Mucosa of descending colon (tissue), 3 donors: ENCODE measurements at regions not wholly inside any gene's neighbourhood (a gene's known extent, or its start where the extent isn't known, plus 50 kb on each side); places are given as distances from the start of the nearest gene placed in this dataset.

Experiments used
- ATAC-seq: fragments of 200-7000 bp; cut with Tn5 transposase; one replicate; pipeline ENCODE4 v1.9.1; 2020; ENCODE audit warnings: mild to moderate bottlenecking, moderate library complexity
- DNase-seq, 3 donors: peaks; one replicate each; pipeline ENCODE4 v3.0.0-alpha.2; 2020
- H3K36me3 ChIP-seq: fragments of 200-600 bp; one replicate; pipeline ENCODE4 v1.8.0; 2021; ENCODE audit warnings: low read depth, mild to moderate bottlenecking
- H3K4me1 ChIP-seq: fragments of 200-600 bp; one replicate; pipeline ENCODE4 v1.8.0; 2021; ENCODE audit warnings: low read depth, mild to moderate bottlenecking
- H3K4me3 ChIP-seq: fragments of 200-600 bp; one replicate; pipeline ENCODE4 v1.8.0; 2021; ENCODE audit warnings: mild to moderate bottlenecking
- H3K9me3 ChIP-seq: fragments of 200-600 bp; one replicate; pipeline ENCODE4 v1.8.0; 2021; ENCODE audit warnings: mild to moderate bottlenecking
- intact Hi-C, 2 donors: fragments of 100-400 bp; cut with DNase I in 1 of 2; cut with micrococcal nuclease in 1 of 2; formaldehyde crosslinking; loops; one replicate each; pipeline versions ENCODE4 v1.11.0 to v1.11.1; 2022; cut with DNase I, micrococcal nuclease
- TF ChIP-seq, protein P1 (sequence below): fragments of 200-600 bp; IDR thresholded peaks from one replicate; pipeline ENCODE4 v1.8.0; 2022; ENCODE audit warnings: antibody characterized with exemption, mild to moderate bottlenecking
- donor health status: DM: no; HTN: no; CAD: no; lungs with moderate emphysema.
- donor health status: DM: no; HTN: no; CAD: no.
- donor health status: DM: no; HTN: yes; CAD: no.

DNA sequence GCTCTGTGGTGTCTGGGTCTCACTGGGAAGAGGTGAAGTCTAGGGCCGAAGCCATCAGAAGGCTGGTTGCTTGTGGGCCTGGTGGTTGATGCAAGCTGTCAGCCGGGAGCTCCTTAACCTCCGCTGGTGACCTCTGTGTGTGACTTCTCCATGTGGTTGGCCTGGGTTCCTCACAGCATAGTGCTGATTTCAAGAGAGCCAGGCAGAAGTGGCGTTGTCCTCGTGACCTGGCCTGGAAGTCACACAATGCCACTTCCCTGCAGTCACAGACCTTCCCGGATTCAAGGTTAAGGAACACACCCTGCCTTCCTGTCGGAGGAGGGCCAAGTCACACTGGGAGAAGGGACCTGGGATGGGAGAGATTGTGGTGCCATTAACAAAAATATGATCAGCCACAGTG, 303.7 kb upstream of the HS6ST1 start:
- TF ChIP-seq, protein P1, sequence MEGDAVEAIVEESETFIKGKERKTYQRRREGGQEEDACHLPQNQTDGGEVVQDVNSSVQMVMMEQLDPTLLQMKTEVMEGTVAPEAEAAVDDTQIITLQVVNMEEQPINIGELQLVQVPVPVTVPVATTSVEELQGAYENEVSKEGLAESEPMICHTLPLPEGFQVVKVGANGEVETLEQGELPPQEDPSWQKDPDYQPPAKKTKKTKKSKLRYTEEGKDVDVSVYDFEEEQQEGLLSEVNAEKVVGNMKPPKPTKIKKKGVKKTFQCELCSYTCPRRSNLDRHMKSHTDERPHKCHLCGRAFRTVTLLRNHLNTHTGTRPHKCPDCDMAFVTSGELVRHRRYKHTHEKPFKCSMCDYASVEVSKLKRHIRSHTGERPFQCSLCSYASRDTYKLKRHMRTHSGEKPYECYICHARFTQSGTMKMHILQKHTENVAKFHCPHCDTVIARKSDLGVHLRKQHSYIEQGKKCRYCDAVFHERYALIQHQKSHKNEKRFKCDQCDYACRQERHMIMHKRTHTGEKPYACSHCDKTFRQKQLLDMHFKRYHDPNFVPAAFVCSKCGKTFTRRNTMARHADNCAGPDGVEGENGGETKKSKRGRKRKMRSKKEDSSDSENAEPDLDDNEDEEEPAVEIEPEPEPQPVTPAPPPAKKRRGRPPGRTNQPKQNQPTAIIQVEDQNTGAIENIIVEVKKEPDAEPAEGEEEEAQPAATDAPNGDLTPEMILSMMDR = no peak
- intact Hi-C loops = no loop called here
- peak; percentile 13 for ATAC-seq
- Histone ChIP-seq H3K4me1 (no peaks in the 10 kb centered on the region), H3K36me3 (no peaks in the 10 kb centered on the region), H3K4me3 (no peak overlapping the region), H3K9me3 (no peaks in the 10 kb centered on the region)
- peak; percentile 27 to 50 (median 29) for DNase-seq

DNA sequence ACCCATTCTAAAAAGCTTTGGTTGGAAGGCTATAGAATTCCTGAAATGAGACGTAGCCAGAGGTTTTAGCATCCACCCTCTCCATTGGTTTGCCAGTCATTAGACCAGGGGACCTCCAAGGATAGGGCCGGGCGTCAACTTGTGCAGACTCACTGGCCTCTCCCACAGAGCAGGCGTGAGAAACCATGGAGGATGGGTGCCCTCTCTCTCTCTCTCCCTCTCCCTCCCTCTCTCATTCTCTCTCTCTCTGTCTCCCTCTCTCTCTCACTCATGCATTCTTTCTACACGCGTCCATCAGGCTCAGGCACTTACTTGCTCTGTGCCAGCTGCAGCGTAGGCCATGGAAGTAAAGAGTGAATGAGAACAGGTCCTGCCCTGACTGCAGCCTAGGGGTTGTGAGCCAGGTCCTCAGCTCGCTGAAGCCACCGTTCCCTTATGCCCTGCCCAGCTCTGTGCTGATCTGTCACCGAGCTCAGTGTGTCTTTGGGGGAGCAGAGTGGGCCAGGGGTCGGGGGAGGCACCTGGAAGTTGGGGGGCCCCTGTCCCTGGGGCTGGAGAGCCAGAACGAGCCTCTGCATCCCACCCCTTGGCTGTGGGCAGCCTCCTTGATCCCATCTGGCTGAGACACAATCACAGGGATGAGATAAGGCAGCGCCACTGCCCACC, 304.4 kb upstream of the HS6ST1 start:
- H3K4me1 ChIP-seq = no peaks in the 10 kb centered on the region
- no peak overlapping the region for H3K4me3 ChIP-seq
- DNase-seq (peak in 2 of 3 donors; percentile 11 to 15), ATAC-seq (no peak)
- H3K9me3 ChIP-seq = no peaks in the 10 kb centered on the region
- intact Hi-C loops = no loop called here
- TF ChIP-seq, protein P1 = no peak
- H3K36me3 ChIP-seq = no peaks in the 10 kb centered on the region

- TF ChIP-seq, protein P1 = no peak
- no peaks in the 10 kb centered on the region for H3K36me3 ChIP-seq
- ATAC-seq (no peak), DNase-seq (peak; percentile 3 to 37 (median 7))
- H3K4me3 ChIP-seq = no peak overlapping the region
- no peaks in the 10 kb centered on the region for H3K9me3 ChIP-seq
- H3K4me1 ChIP-seq = no peaks in the 10 kb centered on the region
- intact Hi-C loops = no loop called here
These were observed 305.4 kb upstream of the HS6ST1 start for GRCh38 chr2:128623776-128624761.

GRCh38 chr2:128624956-128625355, 306.3 kb upstream of the HS6ST1 start:
- TF ChIP-seq, protein P1 = no peak
- Histone ChIP-seq H3K9me3 (no peaks in the 10 kb centered on the region), H3K36me3 (no peaks in the 10 kb centered on the region), H3K4me1 (no peaks in the 10 kb centered on the region), H3K4me3 (no peak overlapping the region)
- ATAC-seq (no peak), DNase-seq (peak in 2 of 3 donors; percentile 4 to 12)
- intact Hi-C loops = no loop called here

GRCh38 chr2:128625421-128625820, 306.8 kb upstream of the HS6ST1 start:
- Histone ChIP-seq H3K4me3 (no peak overlapping the region), H3K4me1 (no peaks in the 10 kb centered on the region), H3K9me3 (no peaks in the 10 kb centered on the region), H3K36me3 (no peaks in the 10 kb centered on the region)
- TF ChIP-seq, protein P1 = no peak
- no peak for ATAC-seq
- intact Hi-C loops = no loop called here
- DNase-seq = peak in 1 of 3 donors; percentile 30
